ENCODE measurements at regions not wholly inside any gene's neighbourhood (a gene's known extent, or its start where the extent isn't known, plus 50 kb on each side); places are given as distances from the start of the nearest gene placed in this dataset.

- no peak for TF ChIP-seq CTCF (IDR thresholded peaks at IDR 0.05)
- no peak for TF ChIP-seq POLR2A (IDR thresholded peaks at IDR 0.05)
- TF ChIP-seq EP300 (IDR thresholded peaks at IDR 0.05) = no peak
Observed at GRCh38 chr2:104545055-104545454, 308.9 kb upstream of the POU3F3 start.
